GM19043 (cell line): ENCODE measurements at regions not wholly inside any gene's neighbourhood (a gene's known extent, or its start where the extent isn't known, plus 50 kb on each side); places are given as distances from the start of the nearest gene placed in this dataset.

Experiments
- ATAC-seq: cut with Tn5 transposase; IDR thresholded peaks from one replicate; pipeline ENCODE4 v1.9.1; 2021; ENCODE audit warnings: low read depth; ENCODE audit not compliant: unreplicated experiment

GRCh38 chr6:74073999-74074398 is 378.0 kb downstream of the CD109 start:
- ATAC-seq = no peak

- no peak for ATAC-seq
Measured at GRCh38 chr6:74073429-74073828, 377.4 kb downstream of the CD109 start.

GRCh38 chr6:74071214-74071613 is 375.2 kb downstream of the CD109 start:
- no peak for ATAC-seq

GRCh38 chr6:74070711-74071110 is 374.7 kb downstream of the CD109 start:
- ATAC-seq = no peak

- no peak for ATAC-seq
Measured at GRCh38 chr6:74070091-74070490, 374.1 kb downstream of the CD109 start.

GRCh38 chr6:74069089-74069581 is 373.1 kb downstream of the CD109 start:
- ATAC-seq = no peak

- no peak for ATAC-seq
Measured at GRCh38 chr6:74066168-74066871, 370.3 kb downstream of the CD109 start.

- ATAC-seq = no peak
Measured at GRCh38 chr6:74065705-74066104, 369.7 kb downstream of the CD109 start.

GRCh38 chr6:74063391-74063790 is 367.4 kb downstream of the CD109 start:
- no peak for ATAC-seq

- ATAC-seq = no peak
Measured at GRCh38 chr6:74061201-74061600, 365.2 kb downstream of the CD109 start.

- ATAC-seq = no peak
Measured at GRCh38 chr6:74060354-74060753, 364.4 kb downstream of the CD109 start.

- no peak for ATAC-seq
Measured at GRCh38 chr6:74058606-74059005, 362.6 kb downstream of the CD109 start.

GRCh38 chr6:74057326-74057725 is 361.3 kb downstream of the CD109 start:
- no peak for ATAC-seq

- no peak for ATAC-seq
Measured at GRCh38 chr6:74054190-74054589, 358.2 kb downstream of the CD109 start.

GRCh38 chr6:74050921-74051320 is 354.9 kb downstream of the CD109 start:
- ATAC-seq = no peak

- ATAC-seq = no peak
Measured at GRCh38 chr6:74048387-74048786, 352.4 kb downstream of the CD109 start.

GRCh38 chr6:74044417-74045096 is 348.6 kb downstream of the CD109 start:
- no peak for ATAC-seq

- ATAC-seq = no peak
Measured at GRCh38 chr6:74041420-74041819, 345.4 kb downstream of the CD109 start.

GRCh38 chr6:74018825-74019224 is 322.8 kb downstream of the CD109 start:
- ATAC-seq = no peak

- no peak for ATAC-seq
Measured at GRCh38 chr6:74015427-74015826, 319.4 kb downstream of the CD109 start.

GRCh38 chr6:74000666-74001490 is 304.9 kb downstream of the CD109 start:
- no peak for ATAC-seq
